HCT116 (cell line): ENCODE measurements at regions not wholly inside any gene's neighbourhood (a gene's known extent, or its start where the extent isn't known, plus 50 kb on each side); places are given as distances from the start of the nearest gene placed in this dataset.

ENCODE experiments used
- EGR1 ChIP-seq: IDR thresholded peaks from 2 replicates; pipeline ENCODE4 v1.6.1; 2012; ENCODE audit warnings: low read depth
- EZH2 ChIP-seq: fragments of 200-600 bp; sonication (generic); IDR thresholded peaks from 2 replicates; pipeline ENCODE4 v1.6.1; 2017; ENCODE audit warnings: antibody characterized with exemption, mixed run types
- EZH2phosphoT487 ChIP-seq: fragments of 200-600 bp; IDR thresholded peaks from 2 replicates; pipeline ENCODE4 v1.6.1; 2018; ENCODE audit warnings: antibody characterized with exemption, borderline replicate concordance
- POLR2A ChIP-seq: IDR thresholded peaks from 2 replicates; pipeline ENCODE4 v1.7.0; 2011; ENCODE audit warnings: borderline replicate concordance; ENCODE audit not compliant: insufficient read depth, insufficient read length; ENCODE audit errors: extremely low read depth
- POLR2AphosphoS5 ChIP-seq: IDR thresholded peaks from 2 replicates; pipeline ENCODE4 v1.6.1; 2011; ENCODE audit warnings: mild to moderate bottlenecking, low read depth, low read length, moderate library complexity
- RAD21 ChIP-seq: IDR thresholded peaks from 2 replicates; pipeline ENCODE4 v1.6.1; 2012; ENCODE audit warnings: low read depth, mild to moderate bottlenecking
- SIN3A ChIP-seq: IDR thresholded peaks from 2 replicates; pipeline ENCODE4 v1.6.1; 2012; ENCODE audit warnings: low read depth
- SP1 ChIP-seq: IDR thresholded peaks from 2 replicates; pipeline ENCODE4 v1.6.1; 2012; ENCODE audit warnings: low read depth
- TF ChIP-seq, protein P1 (sequence below): IDR thresholded peaks from 2 replicates; pipeline ENCODE4 v1.6.1; 2012
- TF ChIP-seq, protein P2 (sequence below), 3 experiments: fragments of 200-600 bp in 1 of 3; sonication (generic) in 1 of 3; IDR thresholded peaks in 2 of 3; conservative IDR thresholded peaks in 1 of 3; 2 replicates each; pipeline ENCODE4 v1.5.1; 2012 to 2017; ENCODE audit warnings: low read depth in 2 of 3, low read length in 2 of 3, antibody characterized with exemption in 1 of 3, borderline replicate concordance in 1 of 3, control low read depth in 1 of 3, mild to moderate bottlenecking in 1 of 3, mixed read lengths in 1 of 3, mixed run types in 1 of 3, moderate library complexity in 1 of 3; ENCODE audit not compliant: insufficient read depth in 1 of 3
- TF ChIP-seq, protein P3 (sequence below): IDR thresholded peaks from 2 replicates; pipeline ENCODE4 v1.6.1; 2012; ENCODE audit warnings: low read depth
- TF ChIP-seq, protein P4 (sequence below): IDR thresholded peaks from 2 replicates; pipeline ENCODE4 v1.6.1; 2012

DNA sequence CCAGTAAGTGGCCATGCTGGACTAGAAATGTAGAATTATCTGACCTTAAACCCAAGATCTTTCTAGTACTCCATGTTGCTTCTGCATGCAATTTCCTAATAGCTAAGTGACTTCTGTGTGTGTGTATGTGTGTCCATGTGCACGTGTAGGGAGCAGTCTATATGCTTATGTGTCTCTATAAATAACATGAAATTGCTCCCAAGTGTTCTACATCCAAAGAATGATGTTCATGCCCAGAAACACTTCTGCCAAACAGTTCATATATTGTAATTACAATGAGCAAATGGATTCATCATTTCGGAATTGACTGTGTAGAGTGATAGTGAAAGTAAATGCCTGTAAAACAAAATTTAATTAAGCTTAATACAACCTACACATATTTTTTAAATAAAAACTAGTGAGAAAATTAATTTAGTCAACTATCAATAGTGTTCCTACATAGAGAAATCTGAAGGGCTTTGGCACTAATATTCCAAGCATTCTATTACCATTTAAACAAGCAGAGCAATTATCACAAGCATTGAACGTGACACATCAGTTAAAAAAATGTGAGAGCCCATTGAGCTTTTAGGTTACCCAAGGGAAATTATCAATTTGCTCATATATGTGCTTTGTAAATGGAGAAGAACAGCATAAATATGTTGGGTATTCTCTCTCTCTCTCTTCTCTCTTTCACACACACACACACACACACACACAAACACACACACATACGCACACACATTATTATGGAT is 1067.4 kb downstream of the CNTNAP5 start:
- TF ChIP-seq, protein P1, sequence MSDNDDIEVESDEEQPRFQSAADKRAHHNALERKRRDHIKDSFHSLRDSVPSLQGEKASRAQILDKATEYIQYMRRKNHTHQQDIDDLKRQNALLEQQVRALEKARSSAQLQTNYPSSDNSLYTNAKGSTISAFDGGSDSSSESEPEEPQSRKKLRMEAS = no peak
- TF ChIP-seq EZH2phosphoT487 = no peak
- TF ChIP-seq RAD21 = no peak
- no peak for TF ChIP-seq EZH2
- TF ChIP-seq, protein P2, sequence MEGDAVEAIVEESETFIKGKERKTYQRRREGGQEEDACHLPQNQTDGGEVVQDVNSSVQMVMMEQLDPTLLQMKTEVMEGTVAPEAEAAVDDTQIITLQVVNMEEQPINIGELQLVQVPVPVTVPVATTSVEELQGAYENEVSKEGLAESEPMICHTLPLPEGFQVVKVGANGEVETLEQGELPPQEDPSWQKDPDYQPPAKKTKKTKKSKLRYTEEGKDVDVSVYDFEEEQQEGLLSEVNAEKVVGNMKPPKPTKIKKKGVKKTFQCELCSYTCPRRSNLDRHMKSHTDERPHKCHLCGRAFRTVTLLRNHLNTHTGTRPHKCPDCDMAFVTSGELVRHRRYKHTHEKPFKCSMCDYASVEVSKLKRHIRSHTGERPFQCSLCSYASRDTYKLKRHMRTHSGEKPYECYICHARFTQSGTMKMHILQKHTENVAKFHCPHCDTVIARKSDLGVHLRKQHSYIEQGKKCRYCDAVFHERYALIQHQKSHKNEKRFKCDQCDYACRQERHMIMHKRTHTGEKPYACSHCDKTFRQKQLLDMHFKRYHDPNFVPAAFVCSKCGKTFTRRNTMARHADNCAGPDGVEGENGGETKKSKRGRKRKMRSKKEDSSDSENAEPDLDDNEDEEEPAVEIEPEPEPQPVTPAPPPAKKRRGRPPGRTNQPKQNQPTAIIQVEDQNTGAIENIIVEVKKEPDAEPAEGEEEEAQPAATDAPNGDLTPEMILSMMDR (IDR thresholded peaks at IDR 0.05 in 2 of 3, conservative IDR thresholded peaks at IDR 0.05 in 1 of 3; ENCODE audit: borderline replicate concordance in 1 of 3, insufficient read depth in 1 of 3, low read depth in 2 of 3, low read length in 2 of 3) = no peak
- TF ChIP-seq POLR2A = no peak
- no peak for TF ChIP-seq POLR2AphosphoS5
- TF ChIP-seq SIN3A = no peak
- TF ChIP-seq SP1 = no peak
- TF ChIP-seq, protein P3, sequence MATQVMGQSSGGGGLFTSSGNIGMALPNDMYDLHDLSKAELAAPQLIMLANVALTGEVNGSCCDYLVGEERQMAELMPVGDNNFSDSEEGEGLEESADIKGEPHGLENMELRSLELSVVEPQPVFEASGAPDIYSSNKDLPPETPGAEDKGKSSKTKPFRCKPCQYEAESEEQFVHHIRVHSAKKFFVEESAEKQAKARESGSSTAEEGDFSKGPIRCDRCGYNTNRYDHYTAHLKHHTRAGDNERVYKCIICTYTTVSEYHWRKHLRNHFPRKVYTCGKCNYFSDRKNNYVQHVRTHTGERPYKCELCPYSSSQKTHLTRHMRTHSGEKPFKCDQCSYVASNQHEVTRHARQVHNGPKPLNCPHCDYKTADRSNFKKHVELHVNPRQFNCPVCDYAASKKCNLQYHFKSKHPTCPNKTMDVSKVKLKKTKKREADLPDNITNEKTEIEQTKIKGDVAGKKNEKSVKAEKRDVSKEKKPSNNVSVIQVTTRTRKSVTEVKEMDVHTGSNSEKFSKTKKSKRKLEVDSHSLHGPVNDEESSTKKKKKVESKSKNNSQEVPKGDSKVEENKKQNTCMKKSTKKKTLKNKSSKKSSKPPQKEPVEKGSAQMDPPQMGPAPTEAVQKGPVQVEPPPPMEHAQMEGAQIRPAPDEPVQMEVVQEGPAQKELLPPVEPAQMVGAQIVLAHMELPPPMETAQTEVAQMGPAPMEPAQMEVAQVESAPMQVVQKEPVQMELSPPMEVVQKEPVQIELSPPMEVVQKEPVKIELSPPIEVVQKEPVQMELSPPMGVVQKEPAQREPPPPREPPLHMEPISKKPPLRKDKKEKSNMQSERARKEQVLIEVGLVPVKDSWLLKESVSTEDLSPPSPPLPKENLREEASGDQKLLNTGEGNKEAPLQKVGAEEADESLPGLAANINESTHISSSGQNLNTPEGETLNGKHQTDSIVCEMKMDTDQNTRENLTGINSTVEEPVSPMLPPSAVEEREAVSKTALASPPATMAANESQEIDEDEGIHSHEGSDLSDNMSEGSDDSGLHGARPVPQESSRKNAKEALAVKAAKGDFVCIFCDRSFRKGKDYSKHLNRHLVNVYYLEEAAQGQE = no peak
- no peak for TF ChIP-seq EGR1
- TF ChIP-seq, protein P4, sequence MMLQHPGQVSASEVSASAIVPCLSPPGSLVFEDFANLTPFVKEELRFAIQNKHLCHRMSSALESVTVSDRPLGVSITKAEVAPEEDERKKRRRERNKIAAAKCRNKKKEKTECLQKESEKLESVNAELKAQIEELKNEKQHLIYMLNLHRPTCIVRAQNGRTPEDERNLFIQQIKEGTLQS = no peak
